ENCODE measurements at regions not wholly inside any gene's neighbourhood (a gene's known extent, or its start where the extent isn't known, plus 50 kb on each side); places are given as distances from the start of the nearest gene placed in this dataset.
A peak's percentile ranks its signal among the peaks of the same experiment; 100 is the strongest.

DNA sequence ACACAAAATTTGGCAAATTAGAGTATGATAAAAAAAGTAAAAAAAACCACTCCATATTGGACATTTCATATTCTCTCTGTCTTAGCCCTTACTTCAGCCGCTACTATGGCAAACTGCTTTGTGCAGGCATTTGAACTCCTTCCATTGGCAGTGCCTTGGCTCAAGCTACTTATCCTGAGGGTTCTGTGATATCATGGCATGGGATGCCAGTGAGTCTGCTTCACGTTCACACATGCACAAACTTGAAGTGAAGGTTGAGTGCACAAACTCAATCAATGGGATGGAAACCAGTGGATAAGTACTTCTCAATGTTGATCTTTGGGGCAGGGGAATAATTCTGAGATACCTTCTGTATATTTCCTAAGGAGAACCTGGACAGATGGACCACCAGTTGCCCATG lies 117.2 kb downstream of the IL20RB start:
- Histone ChIP-seq H3K36me3 (no peaks in the 10 kb centered on the region), H3K4me1 (peaks cover 7 to 66% (median 8%) of the 10 kb centered on the region in 3 donors), H3K27ac (peak overlapping the region in 2 of 4 donors; percentile 34 to 51), H3K27me3 (no peaks in the 10 kb centered on the region), H3K9me3 (no peaks in the 10 kb centered on the region), H3K4me3 (no peak overlapping the region)
- intact Hi-C loops (cut with DNase I) = no loop called here
- DNase-seq = no peak
- WGBS, 2 donors = 18 to 43% methylated on average over 2 of the region's 2 CpGs
- TF ChIP-seq POLR2A (IDR thresholded peaks at IDR 0.05) = no peak
- TF ChIP-seq, protein P1, sequence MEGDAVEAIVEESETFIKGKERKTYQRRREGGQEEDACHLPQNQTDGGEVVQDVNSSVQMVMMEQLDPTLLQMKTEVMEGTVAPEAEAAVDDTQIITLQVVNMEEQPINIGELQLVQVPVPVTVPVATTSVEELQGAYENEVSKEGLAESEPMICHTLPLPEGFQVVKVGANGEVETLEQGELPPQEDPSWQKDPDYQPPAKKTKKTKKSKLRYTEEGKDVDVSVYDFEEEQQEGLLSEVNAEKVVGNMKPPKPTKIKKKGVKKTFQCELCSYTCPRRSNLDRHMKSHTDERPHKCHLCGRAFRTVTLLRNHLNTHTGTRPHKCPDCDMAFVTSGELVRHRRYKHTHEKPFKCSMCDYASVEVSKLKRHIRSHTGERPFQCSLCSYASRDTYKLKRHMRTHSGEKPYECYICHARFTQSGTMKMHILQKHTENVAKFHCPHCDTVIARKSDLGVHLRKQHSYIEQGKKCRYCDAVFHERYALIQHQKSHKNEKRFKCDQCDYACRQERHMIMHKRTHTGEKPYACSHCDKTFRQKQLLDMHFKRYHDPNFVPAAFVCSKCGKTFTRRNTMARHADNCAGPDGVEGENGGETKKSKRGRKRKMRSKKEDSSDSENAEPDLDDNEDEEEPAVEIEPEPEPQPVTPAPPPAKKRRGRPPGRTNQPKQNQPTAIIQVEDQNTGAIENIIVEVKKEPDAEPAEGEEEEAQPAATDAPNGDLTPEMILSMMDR (IDR thresholded peaks at IDR 0.05) = no peak

DNA sequence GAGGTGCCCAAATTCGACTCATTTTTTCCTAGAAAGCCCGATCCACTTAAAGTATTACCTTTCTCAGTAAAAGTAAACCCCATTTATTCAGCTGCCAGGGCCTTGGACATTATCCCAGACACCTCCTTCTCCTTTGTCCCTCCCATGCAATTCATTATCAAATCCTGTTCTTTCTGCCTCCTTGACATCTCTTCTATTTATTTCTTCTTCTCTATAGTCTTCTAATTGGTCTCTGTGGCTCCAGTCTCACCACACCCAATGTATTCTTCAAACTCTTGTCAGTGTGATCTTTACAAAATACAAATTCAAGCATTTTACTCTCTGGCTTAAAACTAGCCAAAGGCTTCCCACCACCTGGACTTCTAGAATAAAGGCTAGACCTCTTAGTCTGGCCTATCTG lies 120.3 kb downstream of the IL20RB start:
- intact Hi-C loops (cut with DNase I) = no loop called here
- TF ChIP-seq, protein P1 (IDR thresholded peaks at IDR 0.05) = no peak
- no peak for TF ChIP-seq POLR2A (IDR thresholded peaks at IDR 0.05)
- DNase-seq = no peak
- Histone ChIP-seq H3K4me3 (no peak overlapping the region), H3K4me1 (peaks cover 4 to 43% (median 7%) of the 10 kb centered on the region in 3 donors), H3K9me3 (no peaks in the 10 kb centered on the region), H3K27ac (no peak overlapping the region), H3K36me3 (no peaks in the 10 kb centered on the region), H3K27me3 (peaks cover 0 to 7% (median 0%) of the 10 kb centered on the region in 4 donors)
- WGBS, 2 donors = 49 to 60% methylated on average over 2 of the region's 2 CpGs

DNA sequence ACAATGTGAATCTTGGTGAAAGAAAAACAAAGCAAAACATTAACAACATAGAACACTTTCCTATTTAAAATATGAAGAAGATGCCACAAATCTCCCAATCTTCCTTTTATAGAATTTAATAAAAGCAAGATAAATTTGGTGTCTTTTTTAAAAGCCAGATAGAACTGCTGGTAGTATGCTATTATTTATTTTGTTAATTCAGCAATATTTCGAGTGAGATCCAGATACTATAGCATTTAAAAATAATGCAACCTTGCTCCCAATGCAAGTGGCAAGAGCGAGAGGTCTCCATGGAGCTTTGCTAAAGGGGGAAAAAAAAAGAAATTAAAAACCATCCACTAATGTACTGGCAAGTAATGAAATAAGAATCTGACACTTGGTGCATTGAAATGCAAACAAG lies 121.8 kb downstream of the IL20RB start:
- H3K9me3 ChIP-seq = no peaks in the 10 kb centered on the region
- no peak for TF ChIP-seq POLR2A (IDR thresholded peaks at IDR 0.05)
- no peak overlapping the region for H3K4me3 ChIP-seq
- no peak for DNase-seq
- H3K27ac ChIP-seq = no peak overlapping the region
- peaks cover 3 to 29% (median 4%) of the 10 kb centered on the region in 3 donors for H3K4me1 ChIP-seq
- intact Hi-C loops (cut with DNase I) = no loop called here
- peaks cover 0 to 7% (median 0%) of the 10 kb centered on the region in 4 donors for H3K27me3 ChIP-seq
- no peaks in the 10 kb centered on the region for H3K36me3 ChIP-seq
- 74 to 89% methylated on average over 2 of the region's 2 CpGs for WGBS, 2 donors

DNA sequence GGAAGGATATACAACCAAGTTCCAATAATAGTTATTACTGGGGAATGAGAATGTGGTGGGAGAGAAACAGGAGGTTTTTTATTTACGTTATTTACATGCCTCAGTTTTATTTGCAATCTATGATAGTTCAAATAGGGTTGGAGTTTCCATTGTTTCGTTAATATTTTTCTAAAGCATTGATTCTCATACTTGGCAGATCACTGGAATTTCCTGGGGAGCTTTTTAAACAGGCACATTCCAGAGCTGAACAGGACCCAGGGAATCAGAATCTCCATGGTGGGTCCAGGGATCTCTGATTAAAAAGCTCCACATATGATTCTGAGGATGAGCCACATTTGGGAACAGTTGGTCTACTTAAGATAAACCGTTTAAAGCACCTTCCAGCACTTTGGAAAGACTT lies 123.9 kb downstream of the IL20RB start:
- H3K27ac ChIP-seq = no peak overlapping the region
- peaks cover 0 to 7% (median 0%) of the 10 kb centered on the region in 4 donors for H3K27me3 ChIP-seq
- H3K4me1 ChIP-seq = peaks cover 0 to 12% (median 0%) of the 10 kb centered on the region in 3 donors
- H3K4me3 ChIP-seq = no peak overlapping the region
- DNase-seq = no peak
- H3K36me3 ChIP-seq = no peaks in the 10 kb centered on the region
- TF ChIP-seq POLR2A (IDR thresholded peaks at IDR 0.05) = no peak
- TF ChIP-seq, protein P1 (IDR thresholded peaks at IDR 0.05) = no peak
- WGBS, 2 donors = 62 to 73% methylated on average over 3 of the region's 3 CpGs
- H3K9me3 ChIP-seq = no peaks in the 10 kb centered on the region
- intact Hi-C loops (cut with DNase I) = no loop called here

DNA sequence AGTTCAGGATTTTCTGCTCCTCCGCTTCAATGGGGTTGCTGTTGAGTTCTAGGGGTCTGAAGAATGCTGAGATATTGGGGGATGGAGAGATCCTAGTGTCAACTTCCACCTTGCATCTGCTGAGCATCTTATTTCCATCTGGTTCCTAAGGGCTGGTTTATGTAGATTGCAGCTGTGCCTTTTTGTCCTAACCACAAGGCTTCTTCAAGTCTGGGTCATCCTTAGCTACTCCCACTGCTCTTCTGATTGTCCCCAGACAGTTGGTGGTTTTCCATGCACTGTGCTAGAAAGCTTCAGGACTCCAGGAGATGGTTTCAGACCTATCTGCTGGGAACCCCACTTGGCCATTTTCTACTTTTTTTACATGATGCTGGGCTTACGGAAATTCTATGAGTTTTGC lies 125.0 kb downstream of the IL20RB start:
- intact Hi-C loops (cut with DNase I) = no loop called here
- H3K4me3 ChIP-seq = no peak overlapping the region
- WGBS, 2 donors = 84 to 93% methylated on average over 2 of the region's 2 CpGs
- H3K36me3 ChIP-seq = no peaks in the 10 kb centered on the region
- no peak for DNase-seq
- peaks cover 0 to 7% (median 0%) of the 10 kb centered on the region in 4 donors for H3K27me3 ChIP-seq
- TF ChIP-seq, protein P1 (IDR thresholded peaks at IDR 0.05) = no peak
- TF ChIP-seq POLR2A (IDR thresholded peaks at IDR 0.05) = no peak
- peaks cover 0 to 3% (median 0%) of the 10 kb centered on the region in 3 donors for H3K4me1 ChIP-seq
- no peaks in the 10 kb centered on the region for H3K9me3 ChIP-seq
- no peak overlapping the region for H3K27ac ChIP-seq

DNA sequence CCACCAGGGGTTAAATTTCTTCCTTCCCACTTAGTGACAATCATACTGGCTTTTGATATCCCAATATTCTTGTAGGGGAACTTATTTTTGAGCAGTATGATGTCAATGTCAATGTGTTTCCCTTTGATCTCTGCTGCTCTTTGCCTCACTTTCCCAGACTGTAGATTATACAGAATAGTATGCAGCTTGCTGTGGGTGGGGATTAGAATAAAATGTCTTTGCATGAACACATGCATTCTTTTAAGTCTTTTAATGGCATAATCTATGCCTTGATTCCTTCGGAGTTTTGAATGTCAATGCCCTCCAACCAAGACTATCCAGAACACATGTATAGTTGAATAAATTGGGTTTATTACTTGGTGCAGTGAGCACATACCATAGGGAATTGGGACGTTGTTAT lies 125.5 kb downstream of the IL20RB start:
- H3K36me3 ChIP-seq = no peaks in the 10 kb centered on the region
- H3K9me3 ChIP-seq = no peaks in the 10 kb centered on the region
- no peak for DNase-seq
- H3K27ac ChIP-seq = no peak overlapping the region
- intact Hi-C loops (cut with DNase I) = no loop called here
- no peaks in the 10 kb centered on the region for H3K4me1 ChIP-seq
- H3K4me3 ChIP-seq = no peak overlapping the region
- peaks cover 0 to 7% (median 0%) of the 10 kb centered on the region in 4 donors for H3K27me3 ChIP-seq
- 82 to 85% methylated on average over 2 of the region's 2 CpGs for WGBS, 2 donors
- TF ChIP-seq POLR2A (IDR thresholded peaks at IDR 0.05) = no peak
- TF ChIP-seq, protein P1 (IDR thresholded peaks at IDR 0.05) = no peak

Data from esophagus squamous epithelium (tissue), 5 donors.